Thoracic aorta (tissue), 2 donors: ENCODE measurements at regions not wholly inside any gene's neighbourhood (a gene's known extent, or its start where the extent isn't known, plus 50 kb on each side); places are given as distances from the start of the nearest gene placed in this dataset.

Experiments
- ATAC-seq: fragments of 150-250 bp; one replicate; pipeline ENCODE4 v1.8.0; 2017; ENCODE audit warnings: low read depth; ENCODE audit not compliant: insufficient number of reproducible peaks, low FRiP score
- DNase-seq: peaks from one replicate; pipeline ENCODE4 v3.0.0-alpha.2; 2020; ENCODE audit warnings: low spot score
- H3K27ac ChIP-seq, 2 donors: fragments of 200-600 bp; sonication (generic); 1 replicate in 1 of 2; 2 replicates in 1 of 2; pipeline ENCODE4 v1.5.1; 2016; ENCODE audit warnings: mild to moderate bottlenecking in 2 of 2, moderate library complexity in 2 of 2
- H3K27me3 ChIP-seq: fragments of 200-600 bp; sonication (generic); replicated peaks from 2 replicates; pipeline ENCODE4 v1.6.0; 2016; ENCODE audit warnings: mild to moderate bottlenecking; ENCODE audit not compliant: insufficient read depth
- H3K36me3 ChIP-seq: fragments of 200-600 bp; sonication (generic); one replicate; pipeline ENCODE4 v1.5.1; 2016
- H3K4me1 ChIP-seq, 2 donors: fragments of 200-600 bp; sonication (generic); 1 replicate in 1 of 2; 2 replicates in 1 of 2; pipeline versions ENCODE4 v1.5.1 to v1.6.0; 2016; ENCODE audit warnings: low read depth in 2 of 2, mild to moderate bottlenecking in 1 of 2; ENCODE audit not compliant: control insufficient read depth in 1 of 2
- H3K4me3 ChIP-seq: fragments of 200-600 bp; sonication (generic); 2 replicates; pipeline ENCODE4 v1.5.1; 2016; ENCODE audit warnings: mild to moderate bottlenecking
- H3K9me3 ChIP-seq: fragments of 200-600 bp; sonication (generic); 2 replicates; pipeline ENCODE4 v1.5.1; 2016
- TF ChIP-seq, protein P1 (sequence below): fragments of 200-600 bp; sonication (generic); IDR thresholded peaks from one replicate; pipeline ENCODE4 v1.5.1; 2019; ENCODE audit warnings: antibody characterized with exemption

DNA sequence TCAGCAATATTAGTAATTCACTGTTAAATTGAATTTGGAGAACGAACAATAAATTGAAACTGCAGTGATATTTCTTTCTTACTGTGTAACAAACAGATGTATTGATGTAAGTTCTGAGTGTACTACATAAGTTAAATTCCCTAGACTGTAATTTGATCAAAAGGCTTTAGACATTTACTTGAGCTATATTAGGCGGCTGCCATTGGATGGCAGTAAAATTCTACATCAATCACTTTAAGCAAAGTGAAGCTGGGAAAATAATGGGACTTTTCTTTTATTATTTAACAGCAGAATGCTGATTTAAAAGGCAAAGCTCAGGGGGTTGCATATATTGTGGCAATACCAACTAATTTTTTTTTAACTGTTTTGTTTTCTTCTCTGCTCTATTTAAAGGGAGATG, 212.6 kb upstream of the PLSCR5 start:
- ATAC-seq (no peak), DNase-seq (no peak)
- Histone ChIP-seq H3K4me3 (no peak overlapping the region), H3K36me3 (no peaks in the 10 kb centered on the region), H3K9me3 (no peaks in the 10 kb centered on the region), H3K27ac (no peak overlapping the region), H3K4me1 (no peaks in the 10 kb centered on the region), H3K27me3 (no peaks in the 10 kb centered on the region)
- TF ChIP-seq, protein P1, sequence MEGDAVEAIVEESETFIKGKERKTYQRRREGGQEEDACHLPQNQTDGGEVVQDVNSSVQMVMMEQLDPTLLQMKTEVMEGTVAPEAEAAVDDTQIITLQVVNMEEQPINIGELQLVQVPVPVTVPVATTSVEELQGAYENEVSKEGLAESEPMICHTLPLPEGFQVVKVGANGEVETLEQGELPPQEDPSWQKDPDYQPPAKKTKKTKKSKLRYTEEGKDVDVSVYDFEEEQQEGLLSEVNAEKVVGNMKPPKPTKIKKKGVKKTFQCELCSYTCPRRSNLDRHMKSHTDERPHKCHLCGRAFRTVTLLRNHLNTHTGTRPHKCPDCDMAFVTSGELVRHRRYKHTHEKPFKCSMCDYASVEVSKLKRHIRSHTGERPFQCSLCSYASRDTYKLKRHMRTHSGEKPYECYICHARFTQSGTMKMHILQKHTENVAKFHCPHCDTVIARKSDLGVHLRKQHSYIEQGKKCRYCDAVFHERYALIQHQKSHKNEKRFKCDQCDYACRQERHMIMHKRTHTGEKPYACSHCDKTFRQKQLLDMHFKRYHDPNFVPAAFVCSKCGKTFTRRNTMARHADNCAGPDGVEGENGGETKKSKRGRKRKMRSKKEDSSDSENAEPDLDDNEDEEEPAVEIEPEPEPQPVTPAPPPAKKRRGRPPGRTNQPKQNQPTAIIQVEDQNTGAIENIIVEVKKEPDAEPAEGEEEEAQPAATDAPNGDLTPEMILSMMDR, result no peak

DNA sequence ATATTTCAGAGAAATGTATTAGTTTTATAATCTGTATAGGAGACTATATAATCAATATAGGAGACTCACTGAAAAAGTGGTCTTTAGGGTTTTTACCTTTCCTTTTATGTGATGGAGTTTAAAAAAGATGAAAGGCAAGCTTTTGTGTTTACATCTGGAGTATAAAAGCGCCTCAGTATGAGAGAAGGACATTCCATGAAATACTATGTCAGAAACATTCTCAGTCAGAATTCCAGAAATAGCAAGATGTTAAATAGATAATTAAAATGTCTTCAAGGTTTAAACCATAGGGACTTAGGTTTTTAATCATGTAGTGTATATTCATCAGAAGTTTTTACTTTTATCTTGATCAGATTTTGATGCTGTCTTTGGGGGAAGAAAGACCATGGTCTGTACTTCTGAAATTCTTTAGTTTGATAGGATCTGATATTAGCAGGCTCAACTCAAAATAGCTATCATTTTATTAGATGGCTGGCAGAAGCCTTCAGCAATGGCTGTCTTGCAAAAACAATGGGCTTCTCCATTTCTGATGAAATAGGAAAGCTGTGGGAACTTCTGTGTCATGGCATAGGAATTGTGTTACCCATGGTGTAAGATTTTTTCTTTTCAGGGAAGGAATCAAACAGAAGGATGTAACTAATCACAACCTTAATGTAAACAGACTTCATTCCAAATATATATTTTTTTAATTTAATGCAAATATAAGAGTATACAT, 209.6 kb upstream of the PLSCR5 start:
- DNase-seq (no peak), ATAC-seq (no peak)
- Histone ChIP-seq H3K27me3 (no peaks in the 10 kb centered on the region), H3K36me3 (no peaks in the 10 kb centered on the region), H3K4me3 (no peak overlapping the region), H3K27ac (no peak overlapping the region), H3K4me1 (no peaks in the 10 kb centered on the region), H3K9me3 (no peaks in the 10 kb centered on the region)
- TF ChIP-seq, protein P1, result no peak

DNA sequence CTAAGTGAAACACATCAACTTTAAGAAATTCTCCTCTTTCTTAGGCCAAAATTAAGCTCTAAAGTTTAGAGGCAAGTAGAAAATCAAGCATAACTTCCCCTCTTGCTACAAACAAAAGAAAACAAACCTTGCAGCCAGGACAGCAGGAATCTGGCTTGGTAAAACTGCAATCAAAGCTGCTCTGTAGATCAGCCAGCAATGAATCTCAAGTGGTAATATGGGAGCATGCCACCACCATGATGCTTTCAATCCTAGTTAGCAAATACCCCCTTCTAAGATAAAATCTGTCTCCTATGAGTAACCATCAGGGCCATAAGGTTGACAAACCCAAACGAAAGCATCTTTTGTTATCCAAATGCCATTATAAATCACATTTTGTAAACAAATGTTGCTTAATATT, 208.3 kb upstream of the PLSCR5 start:
- TF ChIP-seq, protein P1, result no peak
- H3K9me3 ChIP-seq, result no peaks in the 10 kb centered on the region
- H3K27me3 ChIP-seq, result no peaks in the 10 kb centered on the region
- H3K4me3 ChIP-seq, result no peak overlapping the region
- no peak for ATAC-seq
- no peaks in the 10 kb centered on the region for H3K4me1 ChIP-seq
- no peak overlapping the region for H3K27ac ChIP-seq
- H3K36me3 ChIP-seq, result no peaks in the 10 kb centered on the region
- DNase-seq, result no peak

DNA sequence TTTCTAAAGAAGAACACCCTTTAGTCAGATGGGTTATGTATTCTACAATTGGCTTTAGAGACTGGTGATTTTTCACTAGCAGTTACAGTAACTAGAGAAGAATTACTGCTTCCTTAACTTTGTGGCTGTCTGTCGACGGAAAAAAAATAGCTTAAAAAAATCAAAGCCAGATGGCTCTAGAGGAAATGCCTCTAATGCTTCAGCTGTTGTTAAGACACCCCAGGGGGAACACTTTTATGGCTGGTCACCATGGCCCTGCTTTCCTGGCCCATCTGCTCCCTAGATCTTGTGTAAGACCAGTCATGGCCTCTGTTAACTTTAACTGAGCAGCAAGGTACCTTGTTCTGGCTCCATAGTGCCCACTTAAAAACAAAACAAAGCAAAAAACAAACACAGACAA, 198.6 kb upstream of the PLSCR5 start:
- ATAC-seq (no peak), DNase-seq (no peak)
- TF ChIP-seq, protein P1, result no peak

DNA sequence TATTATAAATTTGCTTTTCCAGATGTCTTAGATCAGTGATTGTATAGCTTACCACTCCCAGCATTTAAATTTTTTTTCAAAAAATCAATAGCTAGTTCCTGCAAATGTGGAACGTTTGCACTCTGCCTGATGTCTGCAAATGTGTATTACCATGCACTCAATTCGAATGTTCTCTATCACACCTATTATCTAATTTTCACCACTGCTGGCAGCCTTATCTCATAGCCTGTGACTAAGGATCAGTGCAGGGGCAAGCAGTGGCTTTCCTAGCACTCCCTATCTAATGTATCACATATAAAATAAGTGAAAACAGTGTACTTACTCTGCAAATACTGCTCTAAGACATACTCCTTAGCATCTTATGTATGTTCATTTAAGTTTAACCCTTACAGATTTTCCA, 196.3 kb upstream of the PLSCR5 start:
- no peak overlapping the region for H3K27ac ChIP-seq
- no peak overlapping the region for H3K4me3 ChIP-seq
- no peaks in the 10 kb centered on the region for H3K27me3 ChIP-seq
- H3K9me3 ChIP-seq, result no peaks in the 10 kb centered on the region
- no peak for DNase-seq
- TF ChIP-seq, protein P1, result no peak
- no peaks in the 10 kb centered on the region for H3K4me1 ChIP-seq
- no peaks in the 10 kb centered on the region for H3K36me3 ChIP-seq
- no peak for ATAC-seq

More for the DNA sequence above, 198.6 kb upstream of the PLSCR5 start:
- Histone ChIP-seq H3K27ac (no peak overlapping the region), H3K4me1 (no peaks in the 10 kb centered on the region), H3K9me3 (no peaks in the 10 kb centered on the region), H3K36me3 (no peaks in the 10 kb centered on the region), H3K27me3 (no peaks in the 10 kb centered on the region), H3K4me3 (no peak overlapping the region)
